Fibroblast of the aortic adventitia (primary cell): ENCODE measurements at regions not wholly inside any gene's neighbourhood (a gene's known extent, or its start where the extent isn't known, plus 50 kb on each side); places are given as distances from the start of the nearest gene placed in this dataset.

Experiments
- DNase-seq: peaks from one replicate; pipeline ENCODE4 v3.0.0-alpha.2; 2010; ENCODE audit warnings: low read depth
- H3K4me3 ChIP-seq: 2 replicates; pipeline ENCODE4 v1.5.1; 2011; ENCODE audit warnings: low read depth, mild to moderate bottlenecking, control low read depth, low read length, moderate library complexity
- CTCF ChIP-seq: IDR thresholded peaks from 2 replicates; pipeline ENCODE4 v1.5.1; 2011; ENCODE audit warnings: mild to moderate bottlenecking, low read length, control low read depth, inconsistent platforms; ENCODE audit not compliant: insufficient read depth

- DNase-seq: no peak
Observed at GRCh38 chr10:113443141-113443925, 109.5 kb upstream of the HABP2 start.

GRCh38 chr10:113444766-113445365, 108.0 kb upstream of the HABP2 start:
- H3K4me3 ChIP-seq: no peak overlapping the region
- no peak for TF ChIP-seq CTCF
- no peak for DNase-seq

More at GRCh38 chr10:113443141-113443925, 109.5 kb upstream of the HABP2 start:
- TF ChIP-seq CTCF: no peak
- no peak overlapping the region for H3K4me3 ChIP-seq

- H3K4me3 ChIP-seq: no peak overlapping the region
- DNase-seq: no peak
- TF ChIP-seq CTCF: no peak
Observed at GRCh38 chr10:113445736-113446135, 107.1 kb upstream of the HABP2 start.

GRCh38 chr10:113446739-113447138, 106.1 kb upstream of the HABP2 start:
- no peak overlapping the region for H3K4me3 ChIP-seq
- no peak for TF ChIP-seq CTCF
- no peak for DNase-seq

GRCh38 chr10:113447278-113447677, 105.6 kb upstream of the HABP2 start:
- no peak overlapping the region for H3K4me3 ChIP-seq
- no peak for TF ChIP-seq CTCF
- DNase-seq: no peak

- TF ChIP-seq CTCF: no peak
- no peak for DNase-seq
- H3K4me3 ChIP-seq: no peak overlapping the region
Observed at GRCh38 chr10:113449006-113449695, 103.7 kb upstream of the HABP2 start.
